H9 (cell line): ENCODE measurements at regions not wholly inside any gene's neighbourhood (a gene's known extent, or its start where the extent isn't known, plus 50 kb on each side); places are given as distances from the start of the nearest gene placed in this dataset.

ENCODE experiments used
- DNase-seq: peaks from one replicate; pipeline ENCODE4 v3.0.0-alpha.2; 2017
- H2AFZ ChIP-seq: one replicate; pipeline ENCODE4 v1.6.1; 2013; ENCODE audit warnings: mild to moderate bottlenecking, low read length, control low read depth, moderate library complexity
- H2AK5ac ChIP-seq: 2 replicates; pipeline ENCODE4 v1.6.1; 2013; ENCODE audit warnings: low read length, control low read depth, mixed read lengths; ENCODE audit not compliant: insufficient read length
- H2BK120ac ChIP-seq: one replicate; pipeline ENCODE4 v1.6.1; 2013; ENCODE audit warnings: low read depth, mild to moderate bottlenecking, low read length, control low read depth, inconsistent platforms; ENCODE audit not compliant: poor library complexity, severe bottlenecking
- H2BK12ac ChIP-seq: 2 replicates; pipeline ENCODE4 v1.6.1; 2013; ENCODE audit warnings: low read length, control low read depth, mixed read lengths, low read depth; ENCODE audit not compliant: insufficient read length
- H2BK15ac ChIP-seq: 2 replicates; pipeline ENCODE4 v1.6.1; 2013; ENCODE audit warnings: low read depth, low read length, control low read depth
- H2BK20ac ChIP-seq: one replicate; pipeline ENCODE4 v1.6.1; 2013; ENCODE audit warnings: low read depth, mild to moderate bottlenecking, low read length, control low read depth, inconsistent platforms; ENCODE audit not compliant: poor library complexity, severe bottlenecking
- H2BK5ac ChIP-seq: 2 replicates; pipeline ENCODE4 v1.6.1; 2013; ENCODE audit warnings: low read length, control low read depth, mixed read lengths; ENCODE audit not compliant: insufficient read length
- H3K14ac ChIP-seq: 2 replicates; pipeline ENCODE4 v1.6.1; 2013; ENCODE audit warnings: low read length, control low read depth; ENCODE audit not compliant: insufficient read depth
- H3K18ac ChIP-seq: 2 replicates; pipeline ENCODE4 v1.6.1; 2013; ENCODE audit warnings: low read depth, mild to moderate bottlenecking, mixed read lengths, low read length, control low read depth; ENCODE audit not compliant: insufficient read length
- H3K23ac ChIP-seq: 2 replicates; pipeline ENCODE4 v1.6.1; 2013; ENCODE audit warnings: low read length, control low read depth, mixed read lengths, low read depth; ENCODE audit not compliant: insufficient read length
- H3K23me2 ChIP-seq: 2 replicates; pipeline ENCODE4 v1.6.1; 2013; ENCODE audit warnings: low read depth, mild to moderate bottlenecking, mixed read lengths, low read length, control low read depth; ENCODE audit not compliant: insufficient read length, poor library complexity, severe bottlenecking
- H3K27ac ChIP-seq: 2 replicates; pipeline ENCODE4 v1.5.1; 2013; ENCODE audit warnings: low read length, control low read depth, mixed read lengths, low read depth; ENCODE audit not compliant: insufficient read length
- H3K27me3 ChIP-seq: 2 replicates; pipeline ENCODE4 v1.6.1; 2013; ENCODE audit warnings: low read length, control low read depth, inconsistent platforms; ENCODE audit not compliant: insufficient read depth
- H3K4ac ChIP-seq: 2 replicates; pipeline ENCODE4 v1.6.1; 2013; ENCODE audit warnings: low read depth, mild to moderate bottlenecking, control low read depth, inconsistent platforms, low read length, moderate library complexity
- H3K4me1 ChIP-seq: 2 replicates; pipeline ENCODE4 v1.6.1; 2013; ENCODE audit warnings: low read length, control low read depth, inconsistent platforms; ENCODE audit not compliant: insufficient read depth
- H3K4me2 ChIP-seq: 2 replicates; pipeline ENCODE4 v1.6.1; 2013; ENCODE audit warnings: low read length, control low read depth, mixed read lengths; ENCODE audit not compliant: insufficient read length, insufficient read depth
- H3K56ac ChIP-seq: 2 replicates; pipeline ENCODE4 v1.6.1; 2013; ENCODE audit warnings: low read depth, mild to moderate bottlenecking, mixed read lengths, low read length, control low read depth; ENCODE audit not compliant: insufficient read length
- H3K79me1 ChIP-seq: 2 replicates; pipeline ENCODE4 v1.6.1; 2013; ENCODE audit warnings: low read depth, mild to moderate bottlenecking, moderate library complexity, low read length, control low read depth, inconsistent platforms; ENCODE audit not compliant: insufficient read depth, poor library complexity, severe bottlenecking
- H3K79me2 ChIP-seq: 2 replicates; pipeline ENCODE4 v1.6.1; 2013; ENCODE audit warnings: low read length, control low read depth, inconsistent platforms; ENCODE audit not compliant: insufficient read depth
- H3K9ac ChIP-seq: 2 replicates; pipeline ENCODE4 v1.6.1; 2013; ENCODE audit warnings: low read length, control low read depth, mixed read lengths; ENCODE audit not compliant: insufficient read length; ENCODE audit errors: extremely low read depth
- H3K9me3 ChIP-seq: one replicate; pipeline ENCODE4 v1.6.1; 2013; ENCODE audit warnings: low read depth, low read length, inconsistent platforms; ENCODE audit not compliant: control insufficient read depth
- H3T11ph ChIP-seq: one replicate; pipeline ENCODE4 v1.6.1; 2013; ENCODE audit warnings: mild to moderate bottlenecking, low read length, control low read depth, inconsistent platforms
- H4K20me1 ChIP-seq: one replicate; pipeline ENCODE4 v1.6.1; 2013; ENCODE audit not compliant: control insufficient read depth, insufficient read length, insufficient read depth
- H4K5ac ChIP-seq: 2 replicates; pipeline ENCODE4 v1.6.1; 2013; ENCODE audit warnings: low read depth, mild to moderate bottlenecking, mixed read lengths, low read length, control low read depth; ENCODE audit not compliant: insufficient read length
- H4K8ac ChIP-seq: replicated peaks from 2 replicates; pipeline ENCODE4 v1.6.1; 2013; ENCODE audit warnings: low read length, control low read depth, mixed read lengths, low read depth; ENCODE audit not compliant: insufficient read length
- H4K91ac ChIP-seq: 2 replicates; pipeline ENCODE4 v1.6.1; 2013; ENCODE audit warnings: low read depth, mild to moderate bottlenecking, moderate library complexity, mixed read lengths, low read length, control low read depth; ENCODE audit not compliant: insufficient read length
- H3K27ac Mint-ChIP-seq, 3 experiments: 2 replicates in 2 of 3; 3 replicates in 1 of 3; pipeline ENCODE4 v1.8.0; 2020 to 2021; ENCODE audit warnings: mixed read lengths in 3 of 3, mild to moderate bottlenecking in 1 of 3, moderate library complexity in 1 of 3
- H3K27me3 Mint-ChIP-seq: 2 replicates; pipeline ENCODE4 v1.8.0; 2021; ENCODE audit warnings: low read depth, mild to moderate bottlenecking, moderate library complexity, mixed read lengths
- H3K36me3 Mint-ChIP-seq, 3 experiments: 2 replicates in 2 of 3; 3 replicates in 1 of 3; pipeline ENCODE4 v1.8.0; 2020 to 2021; ENCODE audit warnings: low read depth in 3 of 3, mixed read lengths in 3 of 3; ENCODE audit not compliant: insufficient read depth in 1 of 3
- H3K4me1 Mint-ChIP-seq, 2 experiments: 2 replicates each; pipeline ENCODE4 v1.8.0; 2020; ENCODE audit warnings: mixed read lengths in 2 of 2
- H3K4me3 Mint-ChIP-seq, 2 experiments: 2 replicates in 1 of 2; 3 replicates in 1 of 2; pipeline ENCODE4 v1.8.0; 2020 to 2021; ENCODE audit warnings: mild to moderate bottlenecking in 2 of 2, mixed read lengths in 2 of 2, moderate library complexity in 1 of 2
- H3K9me3 Mint-ChIP-seq, 2 experiments: 2 replicates in 1 of 2; 3 replicates in 1 of 2; pipeline ENCODE4 v1.8.0; 2020; ENCODE audit warnings: mild to moderate bottlenecking in 2 of 2, mixed read lengths in 2 of 2, moderate library complexity in 1 of 2
- CTCF ChIP-seq: fragments of 200-600 bp; sonication (generic); conservative IDR thresholded peaks from 3 replicates; pipeline ENCODE4 v1.8.0; 2021; ENCODE audit warnings: antibody characterized with exemption, mild to moderate bottlenecking

GRCh38 chr2:193368615-193369014 is 1173.9 kb upstream of the TMEFF2 start:
- Histone ChIP-seq H3K18ac (no peak overlapping the region), H3K23ac (no peak overlapping the region), H3K79me1 (no peaks in the 10 kb centered on the region), H2AFZ (no peak overlapping the region), H2BK20ac (no peak overlapping the region), H2BK15ac (no peak overlapping the region), H3K9ac (no peak overlapping the region), H2BK5ac (no peak overlapping the region), H3K9me3 (no peaks in the 10 kb centered on the region), H4K8ac (no peak overlapping the region), H3K27me3 (no peaks in the 10 kb centered on the region), H2BK120ac (no peak overlapping the region), H3K4me1 (no peaks in the 10 kb centered on the region), H2AK5ac (no peak overlapping the region), H4K5ac (no peak overlapping the region), H3K56ac (no peak overlapping the region), H3K4ac (no peak overlapping the region), H4K20me1 (no peaks in the 10 kb centered on the region), H3K27ac (no peak overlapping the region), H3K4me2 (no peak overlapping the region), H3K79me2 (no peaks in the 10 kb centered on the region), H3T11ph (no peak overlapping the region), H3K23me2 (no peaks in the 10 kb centered on the region), H4K91ac (no peak overlapping the region), H2BK12ac (no peak overlapping the region), H3K14ac (no peak overlapping the region)
- H3K4me3 Mint-ChIP-seq: no peak overlapping the region
- no peaks in the 10 kb centered on the region for H3K9me3 Mint-ChIP-seq
- no peaks in the 10 kb centered on the region for H3K27me3 Mint-ChIP-seq
- no peak for TF ChIP-seq CTCF
- H3K36me3 Mint-ChIP-seq: no peaks in the 10 kb centered on the region
- no peaks in the 10 kb centered on the region for H3K4me1 Mint-ChIP-seq
- no peak overlapping the region for H3K27ac Mint-ChIP-seq
- DNase-seq: no peak
